Stimulated activated naive B cell treated with anti-CD40 and anti-IgM and Interleukin-4, amounts not matched to agents 10 μg/mL and 1 μg/mL and 100 μg/mL, for 72 hours (primary cell): ENCODE measurements at regions not wholly inside any gene's neighbourhood (a gene's known extent, or its start where the extent isn't known, plus 50 kb on each side); places are given as distances from the start of the nearest gene placed in this dataset.
"Not testable (repeated sequence)": the region's sequence is repeated elsewhere in the genome, so short reads cannot be mapped to it uniquely, and the experiment has no call there.

Experiments used
- ATAC-seq, 2 donors: fragments of 150-1000 bp; cut with Tn5 transposase; replicated peaks; 2 replicates each; pipeline ENCODE4 v1.10.0; 2021; ENCODE audit warnings: moderate library complexity in 1 of 2
- DNase-seq: peaks from one replicate; pipeline ENCODE4 v3.0.0; 2021
- H3K27ac Mint-ChIP-seq: one replicate; pipeline ENCODE4 v1.8.0; 2022; ENCODE audit warnings: mild to moderate bottlenecking, mixed read lengths
- H3K27me3 Mint-ChIP-seq, 2 donors: one replicate each; pipeline ENCODE4 v1.8.0; 2022; ENCODE audit warnings: mixed read lengths in 2 of 2
- H3K36me3 Mint-ChIP-seq, 2 donors: one replicate each; pipeline ENCODE4 v1.8.0; 2022; ENCODE audit warnings: mixed read lengths in 2 of 2, mild to moderate bottlenecking in 1 of 2
- H3K4me1 Mint-ChIP-seq, 2 donors: one replicate each; pipeline ENCODE4 v1.8.0; 2022; ENCODE audit warnings: mixed read lengths in 2 of 2, mild to moderate bottlenecking in 1 of 2
- H3K4me3 Mint-ChIP-seq, 2 donors: one replicate each; pipeline ENCODE4 v1.8.0; 2022; ENCODE audit warnings: mild to moderate bottlenecking in 2 of 2, mixed read lengths in 2 of 2, moderate library complexity in 1 of 2
- H3K9me3 Mint-ChIP-seq, 2 donors: one replicate each; pipeline ENCODE4 v1.8.0; 2022; ENCODE audit warnings: mixed read lengths in 2 of 2, mild to moderate bottlenecking in 1 of 2

DNA sequence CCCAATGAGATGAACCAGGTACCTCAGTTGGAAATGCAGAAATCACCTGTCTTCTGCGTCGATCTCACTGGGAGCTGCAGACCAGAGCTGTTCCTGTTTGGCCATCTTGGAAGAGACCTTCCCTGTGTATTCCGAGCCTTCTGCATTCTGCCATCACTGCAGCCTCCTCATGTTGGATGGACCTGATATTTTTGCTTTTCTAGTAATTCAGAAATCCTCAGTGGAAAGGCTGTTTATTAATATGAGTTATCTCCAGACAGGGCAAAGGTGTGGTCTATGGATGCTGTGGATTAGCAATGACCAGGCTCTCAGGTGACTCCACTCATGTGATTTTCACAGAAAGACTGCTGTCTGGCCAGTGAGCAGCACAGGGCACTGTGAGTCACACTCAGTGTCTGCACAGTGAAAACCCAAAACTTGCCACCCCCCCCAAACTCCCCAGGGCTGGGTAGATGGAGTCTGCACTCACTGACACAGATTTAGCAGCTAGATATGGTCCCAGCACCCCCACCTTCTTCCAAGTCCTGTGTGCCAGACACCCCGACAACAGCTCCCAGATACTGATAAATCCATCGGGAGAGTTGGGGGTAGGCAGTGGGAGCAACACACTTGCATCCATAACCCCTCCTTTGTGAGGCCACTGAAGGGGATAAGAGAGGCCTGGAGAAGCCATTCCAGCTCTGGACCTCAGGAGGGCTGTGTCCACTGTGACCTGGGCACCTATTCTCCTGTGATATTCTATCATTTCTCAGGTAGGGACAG is 75.2 kb upstream of the TOP3B start:
- Mint-ChIP-seq H3K4me1 (peaks cover 29 to 40% of the 10 kb centered on the region in 2 donors), H3K36me3 (no peaks in the 10 kb centered on the region), H3K9me3 (peaks cover 0 to 1% of the 10 kb centered on the region in 2 donors), H3K27me3 (peaks cover 0 to 9% of the 10 kb centered on the region in 2 donors), H3K27ac (peak overlapping the region; percentile 31), H3K4me3 (peak overlapping the region in 1 of 2 donors; percentile 58)
- DNase-seq = no peak
- ATAC-seq = no peak

DNA sequence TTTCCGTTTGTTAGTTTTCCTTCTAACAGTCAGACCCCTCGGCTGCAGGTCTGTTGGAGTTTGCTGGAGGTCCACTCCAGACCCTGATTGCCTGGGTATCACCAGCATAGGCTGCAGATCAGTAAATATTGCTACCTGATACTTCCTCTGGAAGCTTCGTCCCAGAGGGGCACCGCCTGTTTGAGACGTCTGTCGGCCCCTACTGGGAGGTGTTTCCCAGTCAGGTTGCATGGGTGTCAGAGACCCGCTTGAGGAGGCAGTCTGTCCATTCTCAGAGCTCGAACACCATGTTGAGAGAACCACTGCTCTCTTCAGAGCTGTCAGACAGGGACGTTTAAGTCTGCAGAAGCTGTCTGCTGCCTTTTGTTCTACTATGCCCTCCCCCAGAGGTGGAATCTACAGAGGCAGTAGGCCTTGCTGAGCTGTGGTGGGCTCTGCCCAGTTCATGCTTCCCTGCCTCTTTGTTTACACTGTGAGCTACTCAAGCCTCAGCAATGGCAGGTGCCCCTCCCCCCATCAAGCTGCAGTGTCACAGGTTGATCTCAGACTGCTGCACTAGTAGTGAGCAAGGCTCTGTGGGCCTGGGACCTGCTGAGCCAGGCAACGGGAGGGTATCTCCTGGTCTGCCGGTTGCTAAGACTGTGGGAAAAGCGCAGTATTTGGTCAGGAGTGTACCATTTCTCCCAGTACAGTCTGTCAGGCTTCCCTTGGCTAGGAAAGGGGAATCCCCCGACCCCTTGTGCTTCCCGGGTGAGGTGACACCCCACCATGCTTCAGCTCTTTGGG is 74.4 kb upstream of the TOP3B start:
- not testable (repeated sequence) for H3K4me3 Mint-ChIP-seq, H3K27me3 Mint-ChIP-seq, H3K9me3 Mint-ChIP-seq, H3K27ac Mint-ChIP-seq, ATAC-seq, H3K36me3 Mint-ChIP-seq, DNase-seq
- peaks cover 29 to 40% of the 10 kb centered on the region in 2 donors for H3K4me1 Mint-ChIP-seq

GRCh38 chr22:22052548-22053139 is 70.1 kb upstream of the TOP3B start:
- not testable (repeated sequence) for H3K27me3 Mint-ChIP-seq, H3K4me1 Mint-ChIP-seq, H3K36me3 Mint-ChIP-seq, H3K9me3 Mint-ChIP-seq, ATAC-seq, H3K27ac Mint-ChIP-seq, DNase-seq, H3K4me3 Mint-ChIP-seq

GRCh38 chr22:22051032-22051431 is 68.4 kb upstream of the TOP3B start:
- H3K27ac Mint-ChIP-seq, ATAC-seq, H3K27me3 Mint-ChIP-seq, H3K4me1 Mint-ChIP-seq, DNase-seq, H3K4me3 Mint-ChIP-seq, H3K9me3 Mint-ChIP-seq, H3K36me3 Mint-ChIP-seq: not testable (repeated sequence)

- DNase-seq (no peak), ATAC-seq (no peak)
- Mint-ChIP-seq H3K36me3 (no peaks in the 10 kb centered on the region), H3K27me3 (no peaks in the 10 kb centered on the region), H3K4me1 (peaks cover 6 to 14% of the 10 kb centered on the region in 2 donors), H3K27ac (no peak overlapping the region), H3K9me3 (peaks cover 0 to 1% of the 10 kb centered on the region in 2 donors), H3K4me3 (no peak overlapping the region)
Observed at GRCh38 chr22:22050141-22050775, 67.7 kb upstream of the TOP3B start.

- Mint-ChIP-seq H3K9me3 (peaks cover 0 to 1% of the 10 kb centered on the region in 2 donors), H3K4me1 (peaks cover 6 to 19% of the 10 kb centered on the region in 2 donors), H3K36me3 (no peaks in the 10 kb centered on the region), H3K27ac (no peak overlapping the region), H3K27me3 (no peaks in the 10 kb centered on the region), H3K4me3 (no peak overlapping the region)
- ATAC-seq (no peak), DNase-seq (no peak)
Observed at GRCh38 chr22:22049684-22050083, 67.1 kb upstream of the TOP3B start.

- Mint-ChIP-seq H3K4me1 (peaks cover 9 to 25% of the 10 kb centered on the region in 2 donors), H3K27me3 (no peaks in the 10 kb centered on the region), H3K36me3 (no peaks in the 10 kb centered on the region), H3K27ac (no peak overlapping the region), H3K9me3 (peaks cover 0 to 1% of the 10 kb centered on the region in 2 donors), H3K4me3 (no peak overlapping the region)
- ATAC-seq (no peak), DNase-seq (no peak)
Observed at GRCh38 chr22:22048981-22049531, 66.5 kb upstream of the TOP3B start.

GRCh38 chr22:22048318-22048942 is 65.8 kb upstream of the TOP3B start:
- DNase-seq (no peak), ATAC-seq (no peak)
- Mint-ChIP-seq H3K27me3 (no peaks in the 10 kb centered on the region), H3K4me1 (peaks cover 13 to 32% of the 10 kb centered on the region in 2 donors), H3K36me3 (no peaks in the 10 kb centered on the region), H3K27ac (no peak overlapping the region), H3K9me3 (peaks cover 0 to 1% of the 10 kb centered on the region in 2 donors), H3K4me3 (no peak overlapping the region)

- Mint-ChIP-seq H3K9me3 (peaks cover 0 to 1% of the 10 kb centered on the region in 2 donors), H3K36me3 (no peaks in the 10 kb centered on the region), H3K27me3 (no peaks in the 10 kb centered on the region), H3K27ac (no peak overlapping the region), H3K4me1 (peaks cover 17 to 38% of the 10 kb centered on the region in 2 donors), H3K4me3 (no peak overlapping the region)
- no peak for ATAC-seq
- no peak for DNase-seq
Observed at GRCh38 chr22:22047776-22048175, 65.2 kb upstream of the TOP3B start.

GRCh38 chr22:22047266-22047665 is 64.7 kb upstream of the TOP3B start:
- H3K4me3 Mint-ChIP-seq = no peak overlapping the region
- no peaks in the 10 kb centered on the region for H3K27me3 Mint-ChIP-seq
- ATAC-seq = no peak
- DNase-seq = no peak
- H3K36me3 Mint-ChIP-seq = no peaks in the 10 kb centered on the region
- no peak overlapping the region for H3K27ac Mint-ChIP-seq
- H3K9me3 Mint-ChIP-seq = peaks cover 0 to 1% of the 10 kb centered on the region in 2 donors
- peaks cover 17 to 40% of the 10 kb centered on the region in 2 donors for H3K4me1 Mint-ChIP-seq

DNA sequence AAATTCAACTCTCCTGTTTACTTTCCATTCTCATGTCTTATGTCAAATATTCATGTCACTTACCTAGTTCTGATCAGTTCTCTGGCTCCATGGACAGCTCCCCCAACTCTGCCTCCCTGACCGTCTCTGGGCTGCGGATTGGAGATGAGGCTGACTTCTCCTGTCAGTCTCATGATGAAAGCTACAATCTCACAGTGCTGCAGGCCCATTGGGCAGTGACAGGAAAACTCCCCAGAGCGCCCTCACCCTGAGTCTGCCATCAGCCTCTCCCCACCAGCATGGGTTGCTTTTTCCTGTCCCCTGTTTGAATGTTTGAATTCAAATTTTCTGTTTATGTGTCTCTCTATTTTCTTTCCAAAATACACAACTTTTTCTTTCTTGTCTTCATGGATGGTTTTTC is 63.8 kb upstream of the TOP3B start:
- H3K27ac Mint-ChIP-seq = peak overlapping the region; percentile 49
- H3K4me1 Mint-ChIP-seq = peaks cover 24 to 49% of the 10 kb centered on the region in 2 donors
- ATAC-seq (no peak), DNase-seq (no peak)
- H3K9me3 Mint-ChIP-seq = peaks cover 0 to 1% of the 10 kb centered on the region in 2 donors
- H3K36me3 Mint-ChIP-seq = no peaks in the 10 kb centered on the region
- peak overlapping the region in 1 of 2 donors; percentile 11 for H3K4me3 Mint-ChIP-seq
- H3K27me3 Mint-ChIP-seq = no peaks in the 10 kb centered on the region

DNA sequence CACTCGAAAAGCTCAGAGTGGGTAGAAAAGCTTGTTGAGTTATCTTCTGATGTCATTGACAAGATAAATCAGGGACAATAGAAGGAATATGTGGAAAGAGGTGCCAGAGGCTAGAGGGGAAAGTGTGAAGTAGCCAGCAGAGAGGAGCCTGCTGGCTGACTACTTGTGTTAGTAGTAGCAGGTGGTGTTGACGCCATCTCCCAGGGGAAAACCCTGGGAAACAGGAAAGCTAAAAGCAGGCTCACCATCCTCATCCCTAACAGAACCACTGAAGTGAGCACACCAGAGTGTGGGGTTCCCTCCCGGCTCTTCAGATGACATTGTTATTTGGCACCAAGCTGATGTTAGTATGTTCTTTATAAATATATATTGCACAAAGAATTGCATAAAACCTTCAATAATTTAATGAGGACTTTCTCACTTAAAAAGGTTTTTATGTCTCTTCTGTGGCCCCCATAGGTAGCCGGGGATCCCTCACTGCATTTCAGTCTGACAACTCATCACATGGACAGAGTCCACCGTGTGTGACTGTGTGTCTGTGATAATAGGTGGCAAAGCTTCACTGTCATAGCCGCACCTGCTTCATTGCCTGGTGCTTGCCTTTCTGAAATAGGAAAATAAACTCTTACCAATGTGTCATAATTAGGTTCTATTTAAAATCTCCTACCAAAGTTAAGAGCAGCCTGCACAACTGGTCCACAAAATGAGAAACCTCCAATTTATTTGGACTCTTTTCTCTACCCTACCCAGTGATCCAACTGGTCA is 63.2 kb upstream of the TOP3B start:
- Mint-ChIP-seq H3K27ac (no peak overlapping the region), H3K4me1 (peaks cover 24 to 50% of the 10 kb centered on the region in 2 donors), H3K27me3 (no peaks in the 10 kb centered on the region), H3K36me3 (no peaks in the 10 kb centered on the region), H3K9me3 (no peaks in the 10 kb centered on the region), H3K4me3 (peak overlapping the region in 1 of 2 donors; percentile 11)
- DNase-seq (no peak), ATAC-seq (no peak)

DNA sequence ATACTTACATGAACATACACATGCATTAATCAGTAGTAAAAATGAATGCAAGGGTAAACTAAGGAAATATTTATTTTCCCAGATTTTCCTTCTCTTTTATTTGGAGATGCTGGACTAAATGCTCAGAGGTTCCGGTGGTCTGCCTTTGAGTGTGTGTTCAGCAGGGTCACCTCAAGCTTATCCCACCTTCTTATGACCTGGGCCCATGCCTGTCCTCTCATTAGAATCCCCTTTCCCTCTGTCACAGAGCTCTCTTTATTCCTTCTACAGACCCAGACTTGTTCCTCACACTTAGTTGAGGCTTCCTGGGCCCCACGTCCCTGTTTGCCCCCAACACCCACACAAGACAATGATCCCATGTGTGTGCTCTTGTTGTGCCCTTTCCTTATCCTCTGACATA is 61.6 kb upstream of the TOP3B start:
- H3K27ac Mint-ChIP-seq = no peak overlapping the region
- peaks cover 37 to 65% of the 10 kb centered on the region in 2 donors for H3K4me1 Mint-ChIP-seq
- no peak for DNase-seq
- H3K36me3 Mint-ChIP-seq = peaks cover 2 to 7% of the 10 kb centered on the region in 2 donors
- peak overlapping the region in 1 of 2 donors; percentile 41 for H3K4me3 Mint-ChIP-seq
- no peak for ATAC-seq
- H3K27me3 Mint-ChIP-seq = no peaks in the 10 kb centered on the region
- H3K9me3 Mint-ChIP-seq = peaks cover 0 to 9% of the 10 kb centered on the region in 2 donors
